Adipocyte (in vitro differentiated cells): ENCODE measurements at regions not wholly inside any gene's neighbourhood (a gene's known extent, or its start where the extent isn't known, plus 50 kb on each side); places are given as distances from the start of the nearest gene placed in this dataset.

ENCODE experiments used
- DNase-seq: peaks from one replicate; pipeline ENCODE4 v3.0.0-alpha.2; 2015; ENCODE audit warnings: low read depth
- H3K27me3 ChIP-seq: replicated peaks from 2 replicates; pipeline ENCODE4 v1.7.0; 2013; ENCODE audit warnings: mild to moderate bottlenecking, low read length, moderate library complexity; ENCODE audit not compliant: control insufficient read depth, insufficient read depth
- H3K36me3 ChIP-seq: 2 replicates; pipeline ENCODE4 v1.7.0; 2013; ENCODE audit warnings: low read length, mild to moderate bottlenecking, moderate library complexity; ENCODE audit not compliant: control insufficient read depth, insufficient read depth, severe bottlenecking
- H3K4me1 ChIP-seq: 2 replicates; pipeline ENCODE4 v1.7.0; 2013; ENCODE audit warnings: mild to moderate bottlenecking, low read length, moderate library complexity; ENCODE audit not compliant: control insufficient read depth, insufficient read depth
- H3K4me3 ChIP-seq: 2 replicates; pipeline ENCODE4 v1.7.0; 2013; ENCODE audit warnings: mild to moderate bottlenecking, low read length, moderate library complexity
- H3K9ac ChIP-seq: 2 replicates; pipeline ENCODE4 v1.7.0; 2013; ENCODE audit warnings: mild to moderate bottlenecking, low read length, moderate library complexity
- H3K9me3 ChIP-seq: 2 replicates; pipeline ENCODE4 v1.7.0; 2013; ENCODE audit warnings: mild to moderate bottlenecking, low read length, moderate library complexity; ENCODE audit not compliant: control insufficient read depth

DNA sequence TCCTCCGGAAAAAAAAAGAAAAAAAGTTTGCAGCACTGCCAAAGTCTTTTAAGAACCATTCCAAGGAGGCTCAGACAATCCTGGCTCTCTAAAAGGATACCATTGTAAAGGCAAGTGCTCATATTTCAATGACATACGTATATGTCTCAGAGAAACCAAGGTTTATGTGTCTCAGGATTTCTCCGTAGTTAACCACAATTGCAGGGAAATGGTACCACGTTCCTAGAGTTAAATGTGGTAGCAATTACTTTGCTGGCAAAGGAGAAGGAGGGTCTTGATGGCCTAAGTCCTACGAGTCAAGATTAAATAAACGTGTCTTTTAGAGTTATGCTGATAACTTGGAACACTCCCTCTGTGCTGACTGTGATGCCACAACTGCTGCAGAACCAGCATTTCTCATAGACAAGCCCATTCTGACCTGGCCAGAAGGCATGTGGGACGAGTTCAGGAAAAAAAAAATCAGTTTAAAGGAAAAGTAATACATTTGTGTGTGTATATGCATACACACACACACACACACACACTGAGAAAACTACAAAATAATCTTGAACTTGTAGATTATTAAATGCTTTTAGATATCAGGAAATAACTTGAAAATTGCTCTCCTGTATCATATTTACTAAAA, 245.9 kb downstream of the FGFR2 start:
- Histone ChIP-seq H3K27me3 (peaks cover 2% of the 10 kb centered on the region), H3K4me1 (no peaks in the 10 kb centered on the region), H3K4me3 (no peak overlapping the region), H3K9ac (no peak overlapping the region), H3K36me3 (no peaks in the 10 kb centered on the region), H3K9me3 (no peaks in the 10 kb centered on the region)
- no peak for DNase-seq

DNA sequence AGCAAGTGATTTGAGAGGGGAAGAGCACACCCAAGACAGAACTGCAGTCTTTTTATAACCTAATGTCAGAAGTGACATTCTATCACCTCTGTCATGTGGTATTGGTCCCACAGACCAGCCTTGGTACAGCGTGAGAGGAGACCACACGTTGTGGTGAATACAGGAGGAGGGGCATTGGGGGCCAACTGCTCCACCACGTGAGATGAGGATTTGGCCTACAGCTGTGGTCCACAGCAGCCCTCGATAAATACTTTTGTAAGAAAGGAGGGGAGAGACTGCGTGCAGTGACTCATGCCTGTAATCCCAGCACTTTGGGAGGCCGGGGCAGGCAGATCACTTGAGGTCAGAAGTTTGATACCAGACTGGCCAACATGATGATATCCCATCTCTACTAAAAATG, 243.1 kb downstream of the FGFR2 start:
- no peaks in the 10 kb centered on the region for H3K36me3 ChIP-seq
- H3K9ac ChIP-seq = no peak overlapping the region
- H3K9me3 ChIP-seq = no peaks in the 10 kb centered on the region
- H3K4me1 ChIP-seq = no peaks in the 10 kb centered on the region
- H3K27me3 ChIP-seq = peaks cover 2% of the 10 kb centered on the region
- DNase-seq = no peak
- H3K4me3 ChIP-seq = no peak overlapping the region

DNA sequence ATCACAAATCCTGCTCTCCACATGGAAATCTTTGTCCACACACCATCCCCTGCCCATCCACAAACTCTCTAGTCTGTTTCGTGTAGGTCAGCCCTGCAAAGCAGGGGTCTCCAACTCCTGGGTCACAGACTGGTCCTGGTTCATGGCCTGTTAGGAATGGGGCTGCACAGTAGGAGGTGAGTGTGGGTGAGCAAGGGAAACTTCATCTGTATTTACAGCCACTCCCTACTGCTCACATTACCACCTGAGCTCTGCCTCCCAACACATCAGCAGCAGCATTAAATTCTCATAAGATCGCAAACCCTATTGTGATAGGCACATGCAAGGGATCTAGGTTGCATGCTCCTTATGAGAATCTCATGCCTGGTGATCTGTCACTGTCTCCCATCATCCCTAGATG, 242.1 kb downstream of the FGFR2 start:
- no peak overlapping the region for H3K9ac ChIP-seq
- no peak for DNase-seq
- H3K4me3 ChIP-seq = no peak overlapping the region
- no peaks in the 10 kb centered on the region for H3K4me1 ChIP-seq
- no peaks in the 10 kb centered on the region for H3K36me3 ChIP-seq
- no peaks in the 10 kb centered on the region for H3K9me3 ChIP-seq
- H3K27me3 ChIP-seq = peaks cover 2% of the 10 kb centered on the region

- Histone ChIP-seq H3K27me3 (no peaks in the 10 kb centered on the region), H3K9me3 (no peaks in the 10 kb centered on the region), H3K36me3 (no peaks in the 10 kb centered on the region), H3K9ac (no peak overlapping the region), H3K4me1 (no peaks in the 10 kb centered on the region), H3K4me3 (no peak overlapping the region)
- DNase-seq = no peak
Measured at GRCh38 chr10:121357401-121357800, 240.8 kb downstream of the FGFR2 start.

- Histone ChIP-seq H3K27me3 (no peaks in the 10 kb centered on the region), H3K4me3 (no peak overlapping the region)
Measured at GRCh38 chr10:121362026-121362425, 236.2 kb downstream of the FGFR2 start.

GRCh38 chr10:121365566-121365965, 232.7 kb downstream of the FGFR2 start:
- no peak overlapping the region for H3K9ac ChIP-seq
- no peak overlapping the region for H3K4me3 ChIP-seq
- no peaks in the 10 kb centered on the region for H3K4me1 ChIP-seq
- H3K27me3 ChIP-seq = no peaks in the 10 kb centered on the region
- H3K9me3 ChIP-seq = no peaks in the 10 kb centered on the region
- H3K36me3 ChIP-seq = no peaks in the 10 kb centered on the region
- no peak for DNase-seq

More at GRCh38 chr10:121362026-121362425, 236.2 kb downstream of the FGFR2 start:
- Histone ChIP-seq H3K4me1 (no peaks in the 10 kb centered on the region), H3K9ac (no peak overlapping the region), H3K36me3 (no peaks in the 10 kb centered on the region), H3K9me3 (no peaks in the 10 kb centered on the region)
- DNase-seq = no peak

DNA sequence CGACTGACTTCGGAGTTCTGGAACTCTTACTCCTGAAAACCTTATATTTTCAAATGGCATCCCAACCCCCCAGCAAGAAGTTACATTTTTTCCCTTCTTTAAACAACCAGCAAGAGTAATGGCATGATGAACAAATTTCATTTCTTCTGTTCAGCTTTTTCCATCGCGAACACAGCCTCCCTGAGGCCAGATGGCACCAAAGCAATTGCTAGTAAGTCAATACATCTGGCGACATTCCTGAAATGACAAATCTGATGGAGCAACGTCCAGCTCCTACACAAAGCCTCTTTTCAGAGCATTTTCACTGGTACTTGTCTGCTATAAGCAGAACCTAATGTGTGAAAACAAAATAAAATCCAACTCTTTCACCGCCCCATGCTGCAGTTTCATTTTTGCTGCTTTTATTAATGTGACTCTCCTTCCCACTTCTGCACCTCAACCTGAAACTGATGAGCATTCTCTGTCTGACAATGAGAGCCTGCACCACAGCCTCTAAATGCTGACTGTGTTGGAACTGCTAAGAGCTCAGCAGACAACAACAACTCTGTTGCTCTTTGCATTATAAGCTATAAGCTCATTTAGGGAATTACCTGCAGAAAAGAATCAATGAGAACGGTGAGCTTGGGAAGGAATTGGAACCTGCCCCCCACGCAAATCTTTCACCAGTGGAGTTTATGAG, 229.8 kb downstream of the FGFR2 start:
- H3K4me3 ChIP-seq = no peak overlapping the region
- no peaks in the 10 kb centered on the region for H3K27me3 ChIP-seq
- no peak overlapping the region for H3K9ac ChIP-seq
- no peaks in the 10 kb centered on the region for H3K9me3 ChIP-seq
- no peaks in the 10 kb centered on the region for H3K4me1 ChIP-seq
- DNase-seq = no peak
- no peaks in the 10 kb centered on the region for H3K36me3 ChIP-seq

GRCh38 chr10:121369616-121370015, 228.6 kb downstream of the FGFR2 start:
- Histone ChIP-seq H3K4me1 (no peaks in the 10 kb centered on the region), H3K9me3 (no peaks in the 10 kb centered on the region), H3K36me3 (no peaks in the 10 kb centered on the region), H3K4me3 (no peak overlapping the region), H3K9ac (no peak overlapping the region), H3K27me3 (no peaks in the 10 kb centered on the region)
- DNase-seq = no peak

- H3K4me3 ChIP-seq = no peak overlapping the region
- no peak for DNase-seq
- no peaks in the 10 kb centered on the region for H3K36me3 ChIP-seq
- no peak overlapping the region for H3K9ac ChIP-seq
- H3K9me3 ChIP-seq = no peaks in the 10 kb centered on the region
- no peaks in the 10 kb centered on the region for H3K4me1 ChIP-seq
- H3K27me3 ChIP-seq = no peaks in the 10 kb centered on the region
Measured at GRCh38 chr10:121371836-121372235, 226.4 kb downstream of the FGFR2 start.

GRCh38 chr10:121373411-121373810, 224.8 kb downstream of the FGFR2 start:
- no peaks in the 10 kb centered on the region for H3K9me3 ChIP-seq
- H3K36me3 ChIP-seq = no peaks in the 10 kb centered on the region
- no peak overlapping the region for H3K4me3 ChIP-seq
- H3K9ac ChIP-seq = no peak overlapping the region
- DNase-seq = no peak
- H3K27me3 ChIP-seq = no peaks in the 10 kb centered on the region
- no peaks in the 10 kb centered on the region for H3K4me1 ChIP-seq

DNA sequence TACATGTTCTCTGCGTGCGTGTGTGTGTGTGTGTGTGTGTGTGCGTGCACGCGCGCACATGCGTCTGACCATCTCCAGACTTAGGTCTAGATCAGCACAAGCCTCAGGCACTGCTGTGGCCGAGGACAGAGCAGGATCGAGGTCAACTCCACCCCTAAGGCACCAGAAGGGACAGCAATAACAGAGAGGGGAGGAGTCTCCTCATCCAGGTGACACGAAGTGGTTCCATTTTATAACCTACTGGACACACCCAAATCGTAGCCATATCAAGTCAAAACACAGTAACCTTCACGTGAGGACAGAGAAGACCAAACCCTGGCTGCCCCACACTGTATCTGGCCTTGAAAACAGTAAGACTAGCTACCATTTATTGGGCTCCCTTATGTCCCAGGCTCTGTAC, 224.1 kb downstream of the FGFR2 start:
- H3K4me3 ChIP-seq = no peak overlapping the region
- no peak overlapping the region for H3K9ac ChIP-seq
- no peak for DNase-seq
- H3K36me3 ChIP-seq = no peaks in the 10 kb centered on the region
- H3K27me3 ChIP-seq = no peaks in the 10 kb centered on the region
- no peaks in the 10 kb centered on the region for H3K9me3 ChIP-seq
- no peaks in the 10 kb centered on the region for H3K4me1 ChIP-seq

DNA sequence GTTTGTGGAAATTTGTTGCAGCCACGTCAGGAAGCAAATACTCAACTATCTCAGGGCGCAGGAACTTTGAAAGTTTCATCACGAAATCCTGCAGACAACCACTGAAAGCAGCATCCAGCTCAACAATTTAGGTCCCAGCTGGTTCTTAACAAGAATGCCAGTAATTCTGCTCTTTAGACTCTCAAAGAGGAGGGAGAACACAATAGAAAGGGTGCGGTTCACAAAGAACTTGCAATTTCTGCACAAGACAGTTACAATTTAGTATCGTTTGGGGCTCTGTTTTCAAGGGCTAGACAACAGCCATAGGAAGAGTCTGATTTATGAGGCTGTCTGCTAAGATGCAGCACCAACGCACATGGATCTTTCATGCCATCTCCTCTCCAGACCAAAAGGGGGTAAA, 223.1 kb downstream of the FGFR2 start:
- Histone ChIP-seq H3K9me3 (no peaks in the 10 kb centered on the region), H3K36me3 (no peaks in the 10 kb centered on the region), H3K4me3 (no peak overlapping the region), H3K27me3 (no peaks in the 10 kb centered on the region), H3K9ac (no peak overlapping the region), H3K4me1 (no peaks in the 10 kb centered on the region)
- no peak for DNase-seq
